DND-41 (cell line): ENCODE measurements at regions not wholly inside any gene's neighbourhood (a gene's known extent, or its start where the extent isn't known, plus 50 kb on each side); places are given as distances from the start of the nearest gene placed in this dataset.

ENCODE experiments used
- ATAC-seq: fragments of 200-7000 bp; cut with Tn5 transposase; 3 replicates; pipeline ENCODE4 v1.9.1; 2021; ENCODE audit warnings: low read depth; ENCODE audit not compliant: insufficient read depth
- DNase-seq: peaks from one replicate; pipeline ENCODE4 v3.0.0-alpha.2; 2020
- H2AFZ ChIP-seq: 2 replicates; pipeline ENCODE4 v1.6.0; 2012; ENCODE audit warnings: low read depth, low read length
- H3K27ac ChIP-seq: 2 replicates; pipeline ENCODE4 v1.5.1; 2012; ENCODE audit warnings: low read length, inconsistent platforms
- H3K27me3 ChIP-seq: fragments of 200-600 bp; sonication (generic); 2 replicates; pipeline ENCODE4 v1.6.0; 2012; ENCODE audit warnings: low read length, mild to moderate bottlenecking, inconsistent platforms; ENCODE audit not compliant: insufficient read depth, poor library complexity
- H3K36me3 ChIP-seq: 2 replicates; pipeline ENCODE4 v1.5.1; 2012; ENCODE audit warnings: low read length, inconsistent platforms; ENCODE audit not compliant: insufficient read depth
- H3K4me1 ChIP-seq: 2 replicates; pipeline ENCODE4 v1.5.1; 2012; ENCODE audit warnings: mild to moderate bottlenecking, low read length; ENCODE audit not compliant: insufficient read depth
- H3K4me2 ChIP-seq: 2 replicates; pipeline ENCODE4 v1.6.0; 2012; ENCODE audit warnings: mild to moderate bottlenecking, moderate library complexity, low read length, inconsistent platforms; ENCODE audit not compliant: insufficient read depth
- H3K4me3 ChIP-seq, 2 experiments: fragments of 200-600 bp in 1 of 2; shearing (Covaris generic) in 1 of 2; 2 replicates each; pipeline ENCODE4 v1.5.1; 2012 to 2016; ENCODE audit warnings: inconsistent platforms in 2 of 2, low read length in 2 of 2, mild to moderate bottlenecking in 2 of 2, low read depth in 1 of 2, moderate library complexity in 1 of 2
- H3K79me2 ChIP-seq: 2 replicates; pipeline ENCODE4 v1.6.0; 2012; ENCODE audit warnings: low read length, inconsistent platforms; ENCODE audit not compliant: insufficient read depth
- H3K9ac ChIP-seq: 2 replicates; pipeline ENCODE4 v1.6.0; 2012; ENCODE audit warnings: low read depth, mild to moderate bottlenecking, inconsistent platforms, low read length, moderate library complexity
- H3K9me3 ChIP-seq: 2 replicates; pipeline ENCODE4 v1.5.1; 2012; ENCODE audit warnings: low read length, moderate library complexity, mild to moderate bottlenecking, inconsistent platforms; ENCODE audit not compliant: insufficient read depth, severe bottlenecking
- H4K20me1 ChIP-seq: 2 replicates; pipeline ENCODE4 v1.6.0; 2012; ENCODE audit warnings: low read length; ENCODE audit not compliant: insufficient read depth
- CTCF ChIP-seq: IDR thresholded peaks from 2 replicates; pipeline ENCODE4 v1.5.1; 2012; ENCODE audit warnings: borderline replicate concordance, low read length, moderate library complexity, mild to moderate bottlenecking; ENCODE audit not compliant: poor library complexity, severe bottlenecking; ENCODE audit errors: extremely low read depth
- EZH2 ChIP-seq: IDR thresholded peaks from 3 replicates; pipeline ENCODE4 v1.6.1; 2012; ENCODE audit warnings: borderline replicate concordance, low read depth, mild to moderate bottlenecking, moderate library complexity, low read length, inconsistent platforms; ENCODE audit not compliant: severe bottlenecking

GRCh38 chr4:128553686-128554515, 255.6 kb upstream of the JADE1 start:
- H3K36me3 ChIP-seq: no peaks in the 10 kb centered on the region
- peak overlapping the region; percentile 68 for H3K4me2 ChIP-seq
- H3K9ac ChIP-seq: peak overlapping the region; percentile 48
- peak overlapping the region; percentile 12 to 59; a peak in 3 of 4 replicates for H3K4me3 ChIP-seq
- no peaks in the 10 kb centered on the region for H3K27me3 ChIP-seq
- ATAC-seq: no peak
- H3K27ac ChIP-seq: no peak overlapping the region
- DNase-seq: no peak
- no peaks in the 10 kb centered on the region for H3K79me2 ChIP-seq
- peak overlapping the region; percentile 65 for H2AFZ ChIP-seq
- H4K20me1 ChIP-seq: no peaks in the 10 kb centered on the region
- H3K9me3 ChIP-seq: peaks cover 5% of the 10 kb centered on the region
- H3K4me1 ChIP-seq: peaks cover 13% of the 10 kb centered on the region
- TF ChIP-seq EZH2 (no peak), CTCF (no peak)

DNA sequence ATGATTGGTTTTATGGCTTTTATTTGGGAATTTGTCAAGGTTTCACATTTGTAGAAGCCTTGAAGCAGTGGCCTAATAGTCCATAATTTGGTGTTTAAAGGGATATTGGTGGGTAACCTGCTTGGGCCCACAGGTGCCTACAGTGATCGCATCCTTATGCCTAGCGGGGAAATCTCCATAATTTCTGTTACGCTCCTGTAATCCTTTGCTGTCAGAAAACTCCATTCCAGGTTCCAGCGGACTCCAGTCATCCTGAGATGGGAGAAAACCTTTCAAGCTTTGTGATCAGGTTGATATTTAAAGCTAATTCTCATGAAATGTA, 257.0 kb upstream of the JADE1 start:
- no peaks in the 10 kb centered on the region for H3K79me2 ChIP-seq
- peak overlapping the region; percentile 68 for H3K4me2 ChIP-seq
- H3K36me3 ChIP-seq: no peaks in the 10 kb centered on the region
- ATAC-seq: no peak
- H4K20me1 ChIP-seq: no peaks in the 10 kb centered on the region
- H2AFZ ChIP-seq: peak overlapping the region; percentile 65; the same call in 1 of the 2 replicates
- H3K27ac ChIP-seq: no peak overlapping the region
- no peaks in the 10 kb centered on the region for H3K27me3 ChIP-seq
- no peak overlapping the region for H3K9ac ChIP-seq
- peaks cover 5% of the 10 kb centered on the region for H3K9me3 ChIP-seq
- no peak for DNase-seq
- H3K4me3 ChIP-seq: peak overlapping the region in 1 of 2 experiments; percentile 59; a peak in 2 of 4 replicates
- peaks cover 13% of the 10 kb centered on the region for H3K4me1 ChIP-seq
- TF ChIP-seq CTCF (no peak), EZH2 (no peak)

DNA sequence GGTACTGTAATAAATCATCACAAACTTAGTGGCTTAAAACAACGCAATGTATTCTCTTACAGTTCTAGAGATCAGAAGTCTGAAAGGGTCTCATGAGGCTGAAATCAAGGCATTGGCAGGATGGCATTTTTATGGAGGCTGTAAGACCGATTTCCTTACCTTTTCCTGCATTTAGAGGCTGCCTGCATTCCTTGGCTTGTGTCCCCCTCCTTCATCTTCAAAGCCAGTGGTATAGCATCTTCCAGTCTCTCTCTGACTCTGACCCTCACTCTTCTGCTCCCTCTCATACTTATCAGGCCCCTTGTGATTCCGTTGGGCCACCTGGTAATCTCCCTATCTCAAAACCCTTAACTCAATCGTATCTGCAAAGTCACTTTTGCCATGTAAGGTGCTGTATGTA, 258.2 kb upstream of the JADE1 start:
- Histone ChIP-seq H3K4me2 (no peak overlapping the region), H4K20me1 (no peaks in the 10 kb centered on the region), H3K79me2 (no peaks in the 10 kb centered on the region), H3K9me3 (peaks cover 5% of the 10 kb centered on the region), H3K9ac (no peak overlapping the region), H3K36me3 (no peaks in the 10 kb centered on the region), H3K4me3 (no peak overlapping the region), H3K27ac (no peak overlapping the region), H3K4me1 (peaks cover 13% of the 10 kb centered on the region), H3K27me3 (no peaks in the 10 kb centered on the region), H2AFZ (no peak overlapping the region)
- TF ChIP-seq EZH2 (no peak), CTCF (no peak)
- ATAC-seq (no peak), DNase-seq (no peak)
